DND-41 (cell line): ENCODE measurements at regions not wholly inside any gene's neighbourhood (a gene's known extent, or its start where the extent isn't known, plus 50 kb on each side); places are given as distances from the start of the nearest gene placed in this dataset.

Experiments
- ATAC-seq: fragments of 200-7000 bp; cut with Tn5 transposase; 3 replicates; pipeline ENCODE4 v1.9.1; 2021; ENCODE audit warnings: low read depth; ENCODE audit not compliant: insufficient read depth
- DNase-seq: peaks from one replicate; pipeline ENCODE4 v3.0.0-alpha.2; 2020
- H2AFZ ChIP-seq: 2 replicates; pipeline ENCODE4 v1.6.0; 2012; ENCODE audit warnings: low read depth, low read length
- H3K27ac ChIP-seq: 2 replicates; pipeline ENCODE4 v1.5.1; 2012; ENCODE audit warnings: low read length, inconsistent platforms
- H3K27me3 ChIP-seq: fragments of 200-600 bp; sonication (generic); 2 replicates; pipeline ENCODE4 v1.6.0; 2012; ENCODE audit warnings: low read length, mild to moderate bottlenecking, inconsistent platforms; ENCODE audit not compliant: insufficient read depth, poor library complexity
- H3K36me3 ChIP-seq: 2 replicates; pipeline ENCODE4 v1.5.1; 2012; ENCODE audit warnings: low read length, inconsistent platforms; ENCODE audit not compliant: insufficient read depth
- H3K4me1 ChIP-seq: 2 replicates; pipeline ENCODE4 v1.5.1; 2012; ENCODE audit warnings: mild to moderate bottlenecking, low read length; ENCODE audit not compliant: insufficient read depth
- H3K4me2 ChIP-seq: 2 replicates; pipeline ENCODE4 v1.6.0; 2012; ENCODE audit warnings: mild to moderate bottlenecking, moderate library complexity, low read length, inconsistent platforms; ENCODE audit not compliant: insufficient read depth
- H3K4me3 ChIP-seq, 2 experiments: fragments of 200-600 bp in 1 of 2; shearing (Covaris generic) in 1 of 2; 2 replicates each; pipeline ENCODE4 v1.5.1; 2012 to 2016; ENCODE audit warnings: inconsistent platforms in 2 of 2, low read length in 2 of 2, mild to moderate bottlenecking in 2 of 2, low read depth in 1 of 2, moderate library complexity in 1 of 2
- H3K79me2 ChIP-seq: 2 replicates; pipeline ENCODE4 v1.6.0; 2012; ENCODE audit warnings: low read length, inconsistent platforms; ENCODE audit not compliant: insufficient read depth
- H3K9ac ChIP-seq: 2 replicates; pipeline ENCODE4 v1.6.0; 2012; ENCODE audit warnings: low read depth, mild to moderate bottlenecking, inconsistent platforms, low read length, moderate library complexity
- H3K9me3 ChIP-seq: 2 replicates; pipeline ENCODE4 v1.5.1; 2012; ENCODE audit warnings: low read length, moderate library complexity, mild to moderate bottlenecking, inconsistent platforms; ENCODE audit not compliant: insufficient read depth, severe bottlenecking
- H4K20me1 ChIP-seq: 2 replicates; pipeline ENCODE4 v1.6.0; 2012; ENCODE audit warnings: low read length; ENCODE audit not compliant: insufficient read depth
- CTCF ChIP-seq: IDR thresholded peaks from 2 replicates; pipeline ENCODE4 v1.5.1; 2012; ENCODE audit warnings: borderline replicate concordance, low read length, moderate library complexity, mild to moderate bottlenecking; ENCODE audit not compliant: poor library complexity, severe bottlenecking; ENCODE audit errors: extremely low read depth
- EZH2 ChIP-seq: IDR thresholded peaks from 3 replicates; pipeline ENCODE4 v1.6.1; 2012; ENCODE audit warnings: borderline replicate concordance, low read depth, mild to moderate bottlenecking, moderate library complexity, low read length, inconsistent platforms; ENCODE audit not compliant: severe bottlenecking

GRCh38 chr13:74682746-74683145 is 548.5 kb upstream of the KLF12 start:
- no peak for ATAC-seq
- H3K9ac ChIP-seq = no peak overlapping the region
- H4K20me1 ChIP-seq = no peaks in the 10 kb centered on the region
- no peaks in the 10 kb centered on the region for H3K4me1 ChIP-seq
- no peaks in the 10 kb centered on the region for H3K36me3 ChIP-seq
- H3K4me3 ChIP-seq = no peak overlapping the region
- no peak for DNase-seq
- no peak overlapping the region for H3K4me2 ChIP-seq
- no peak overlapping the region for H3K27ac ChIP-seq
- H3K9me3 ChIP-seq = no peaks in the 10 kb centered on the region
- no peak overlapping the region for H2AFZ ChIP-seq
- TF ChIP-seq CTCF (no peak), EZH2 (no peak)
- H3K79me2 ChIP-seq = no peaks in the 10 kb centered on the region
- H3K27me3 ChIP-seq = no peaks in the 10 kb centered on the region

GRCh38 chr13:74681891-74682290 is 547.7 kb upstream of the KLF12 start:
- ATAC-seq = no peak
- DNase-seq = no peak
- H3K9me3 ChIP-seq = no peaks in the 10 kb centered on the region
- H3K27me3 ChIP-seq = no peaks in the 10 kb centered on the region
- H3K79me2 ChIP-seq = no peaks in the 10 kb centered on the region
- no peak overlapping the region for H2AFZ ChIP-seq
- no peaks in the 10 kb centered on the region for H3K4me1 ChIP-seq
- no peak overlapping the region for H3K9ac ChIP-seq
- no peak overlapping the region for H3K4me3 ChIP-seq
- no peaks in the 10 kb centered on the region for H3K36me3 ChIP-seq
- H3K27ac ChIP-seq = no peak overlapping the region
- no peak overlapping the region for H3K4me2 ChIP-seq
- H4K20me1 ChIP-seq = no peaks in the 10 kb centered on the region
- TF ChIP-seq EZH2 = no peak
- TF ChIP-seq CTCF = no peak

- H3K9ac ChIP-seq = no peak overlapping the region
- no peak for DNase-seq
- no peaks in the 10 kb centered on the region for H4K20me1 ChIP-seq
- no peaks in the 10 kb centered on the region for H3K9me3 ChIP-seq
- H3K27me3 ChIP-seq = peaks cover 4% of the 10 kb centered on the region
- H3K4me2 ChIP-seq = no peak overlapping the region
- no peak overlapping the region for H2AFZ ChIP-seq
- no peaks in the 10 kb centered on the region for H3K79me2 ChIP-seq
- ATAC-seq = no peak
- no peaks in the 10 kb centered on the region for H3K36me3 ChIP-seq
- H3K4me1 ChIP-seq = no peaks in the 10 kb centered on the region
- no peak overlapping the region for H3K4me3 ChIP-seq
- TF ChIP-seq EZH2 (no peak), CTCF (no peak)
- H3K27ac ChIP-seq = no peak overlapping the region
Observed at GRCh38 chr13:74678308-74678965, 544.2 kb upstream of the KLF12 start.

- Histone ChIP-seq H3K4me2 (no peak overlapping the region), H3K4me1 (no peaks in the 10 kb centered on the region), H3K27me3 (peaks cover 4% of the 10 kb centered on the region), H3K79me2 (no peaks in the 10 kb centered on the region), H3K27ac (no peak overlapping the region), H3K4me3 (no peak overlapping the region), H3K36me3 (no peaks in the 10 kb centered on the region), H4K20me1 (no peaks in the 10 kb centered on the region), H3K9me3 (no peaks in the 10 kb centered on the region), H3K9ac (no peak overlapping the region), H2AFZ (no peak overlapping the region)
- DNase-seq = no peak
- TF ChIP-seq CTCF (no peak), EZH2 (no peak)
- ATAC-seq = no peak
Observed at GRCh38 chr13:74675972-74676371, 541.8 kb upstream of the KLF12 start.
